Lung (tissue), 11 donors: ENCODE measurements at regions not wholly inside any gene's neighbourhood (a gene's known extent, or its start where the extent isn't known, plus 50 kb on each side); places are given as distances from the start of the nearest gene placed in this dataset.

Experiments used
- ATAC-seq: fragments of 200-7000 bp; cut with Tn5 transposase; one replicate; pipeline ENCODE4 v1.9.1; 2020; ENCODE audit warnings: moderate number of reproducible peaks; ENCODE audit not compliant: insufficient read depth, low FRiP score
- DNase-seq, 3 donors: peaks; one replicate each; pipeline ENCODE4 v3.0.0-alpha.2; 2013 to 2017
- H3K27ac ChIP-seq, 2 donors: one replicate each; pipeline ENCODE4 v1.5.1; 2013; ENCODE audit warnings: mild to moderate bottlenecking in 2 of 2, moderate library complexity in 2 of 2, control low read depth in 1 of 2, inconsistent platforms in 1 of 2, low read depth in 1 of 2, low read length in 1 of 2
- H3K27me3 ChIP-seq, 3 donors: one replicate each; pipeline ENCODE4 v1.5.1; 2013; ENCODE audit warnings: low read length in 2 of 3; ENCODE audit not compliant: control insufficient read depth in 3 of 3, insufficient read depth in 3 of 3
- H3K36me3 ChIP-seq, 4 donors: one replicate each; pipeline ENCODE4 v1.5.1; 2013; ENCODE audit warnings: low read length in 4 of 4, mild to moderate bottlenecking in 1 of 4, moderate library complexity in 1 of 4; ENCODE audit not compliant: control insufficient read depth in 4 of 4, insufficient read depth in 4 of 4
- H3K4me1 ChIP-seq, 5 donors: one replicate each; pipeline ENCODE4 v1.5.1; 2013; ENCODE audit warnings: low read length in 5 of 5, mild to moderate bottlenecking in 2 of 5, moderate library complexity in 1 of 5; ENCODE audit not compliant: control insufficient read depth in 5 of 5, insufficient read depth in 5 of 5
- H3K4me3 ChIP-seq: one replicate; pipeline ENCODE4 v1.5.1; 2013; ENCODE audit warnings: mild to moderate bottlenecking, control low read depth, moderate library complexity
- H3K9ac ChIP-seq, 2 donors: one replicate each; pipeline ENCODE4 v1.5.1; 2013; ENCODE audit warnings: low read length in 2 of 2, control low read depth in 1 of 2; ENCODE audit not compliant: insufficient read depth in 1 of 2
- H3K9me3 ChIP-seq, 4 donors: one replicate each; pipeline ENCODE4 v1.5.1; 2013; ENCODE audit warnings: low read length in 3 of 4, mild to moderate bottlenecking in 1 of 4, moderate library complexity in 1 of 4; ENCODE audit not compliant: control insufficient read depth in 4 of 4, insufficient read depth in 3 of 4
- WGBS, 2 donors: extraction: QIAGEN DNeasy Blood & Tissue Kit; methylation state at CpG; one replicate each; pipeline ENCODE4 v1.1.7; 2013; 5-methylcytosine and 5-hydroxymethylcytosine counted together
- TF ChIP-seq, protein P1 (sequence below): IDR thresholded peaks from 2 replicates; pipeline ENCODE4 v1.5.1; 2012; ENCODE audit warnings: mild to moderate bottlenecking; ENCODE audit errors: control extremely low read depth, extremely low read depth
- donor health status: control.
- donor health status: control.
- donor health status: Bipolar disorder and iron deficiency.
- donor health status: healthy.
- donor health status: DM: yes; HTN: yes; CAD: no.

- DNase-seq (no peak), ATAC-seq (no peak)
- TF ChIP-seq, protein P1, sequence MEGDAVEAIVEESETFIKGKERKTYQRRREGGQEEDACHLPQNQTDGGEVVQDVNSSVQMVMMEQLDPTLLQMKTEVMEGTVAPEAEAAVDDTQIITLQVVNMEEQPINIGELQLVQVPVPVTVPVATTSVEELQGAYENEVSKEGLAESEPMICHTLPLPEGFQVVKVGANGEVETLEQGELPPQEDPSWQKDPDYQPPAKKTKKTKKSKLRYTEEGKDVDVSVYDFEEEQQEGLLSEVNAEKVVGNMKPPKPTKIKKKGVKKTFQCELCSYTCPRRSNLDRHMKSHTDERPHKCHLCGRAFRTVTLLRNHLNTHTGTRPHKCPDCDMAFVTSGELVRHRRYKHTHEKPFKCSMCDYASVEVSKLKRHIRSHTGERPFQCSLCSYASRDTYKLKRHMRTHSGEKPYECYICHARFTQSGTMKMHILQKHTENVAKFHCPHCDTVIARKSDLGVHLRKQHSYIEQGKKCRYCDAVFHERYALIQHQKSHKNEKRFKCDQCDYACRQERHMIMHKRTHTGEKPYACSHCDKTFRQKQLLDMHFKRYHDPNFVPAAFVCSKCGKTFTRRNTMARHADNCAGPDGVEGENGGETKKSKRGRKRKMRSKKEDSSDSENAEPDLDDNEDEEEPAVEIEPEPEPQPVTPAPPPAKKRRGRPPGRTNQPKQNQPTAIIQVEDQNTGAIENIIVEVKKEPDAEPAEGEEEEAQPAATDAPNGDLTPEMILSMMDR: no peak
- H3K4me3 ChIP-seq: no peak overlapping the region
- H3K9ac ChIP-seq: no peak overlapping the region
- H3K27ac ChIP-seq: no peak overlapping the region
- 94 to 99% methylated on average over 11 of the region's 11 CpGs for WGBS, 2 donors
- H3K27me3 ChIP-seq: no peaks in the 10 kb centered on the region
- peaks cover 0 to 23% (median 4%) of the 10 kb centered on the region in 5 donors for H3K4me1 ChIP-seq
- peaks cover 0 to 1% (median 0%) of the 10 kb centered on the region in 4 donors for H3K9me3 ChIP-seq
- no peaks in the 10 kb centered on the region for H3K36me3 ChIP-seq
These were observed 120.5 kb downstream of the SIK1 start for GRCh38 chr21:43306391-43306790.

GRCh38 chr21:43305811-43306311, 121.1 kb downstream of the SIK1 start:
- no peak overlapping the region for H3K27ac ChIP-seq
- no peak overlapping the region for H3K4me3 ChIP-seq
- no peak for DNase-seq
- peaks cover 0 to 1% (median 0%) of the 10 kb centered on the region in 4 donors for H3K9me3 ChIP-seq
- ATAC-seq: no peak
- H3K9ac ChIP-seq: no peak overlapping the region
- 90 to 92% methylated on average over 16 of the region's 16 CpGs for WGBS, 2 donors
- H3K4me1 ChIP-seq: peaks cover 0 to 26% (median 4%) of the 10 kb centered on the region in 5 donors
- H3K36me3 ChIP-seq: no peaks in the 10 kb centered on the region
- TF ChIP-seq, protein P1: no peak
- no peaks in the 10 kb centered on the region for H3K27me3 ChIP-seq

GRCh38 chr21:43305336-43305665, 121.6 kb downstream of the SIK1 start:
- no peaks in the 10 kb centered on the region for H3K27me3 ChIP-seq
- ATAC-seq (no peak), DNase-seq (no peak)
- WGBS, 2 donors: 92 to 93% methylated on average over 15 of the region's 15 CpGs
- peaks cover 0 to 1% (median 0%) of the 10 kb centered on the region in 4 donors for H3K9me3 ChIP-seq
- no peaks in the 10 kb centered on the region for H3K36me3 ChIP-seq
- no peak overlapping the region for H3K4me3 ChIP-seq
- H3K4me1 ChIP-seq: peaks cover 0 to 26% (median 4%) of the 10 kb centered on the region in 5 donors
- H3K27ac ChIP-seq: no peak overlapping the region
- no peak overlapping the region for H3K9ac ChIP-seq
- TF ChIP-seq, protein P1: no peak
